ENCODE measurements at regions not wholly inside any gene's neighbourhood (a gene's known extent, or its start where the extent isn't known, plus 50 kb on each side); places are given as distances from the start of the nearest gene placed in this dataset.

- 97 to 100% methylated on average over 3 to 4 of the region's 4 CpGs for WGBS, 2 experiments (ENCODE audit: insufficient coverage in 1 of 2, insufficient read length in 1 of 2)
- Mint-ChIP-seq H3K36me3 (ENCODE audit: low read depth) (no peaks in the 10 kb centered on the region), H3K27ac (no peak overlapping the region), H3K27me3 (ENCODE audit: insufficient read depth) (no peaks in the 10 kb centered on the region), H3K9me3 (no peaks in the 10 kb centered on the region), H3K4me1 (no peaks in the 10 kb centered on the region), H3K4me3 (no peak overlapping the region)
- H3K9me3 ChIP-seq (ENCODE audit: control insufficient read depth, low read length) = no peaks in the 10 kb centered on the region
- H3K36me3 ChIP-seq (ENCODE audit: control insufficient read depth, insufficient read depth, low read length) = no peaks in the 10 kb centered on the region
- no peaks in the 10 kb centered on the region for H3K27me3 ChIP-seq (ENCODE audit: control insufficient read depth, insufficient read depth, low read length, poor library complexity, severe bottlenecking)
- H3K27ac ChIP-seq (ENCODE audit: low read depth, low read length) = no peak overlapping the region
- H3K4me3 ChIP-seq (ENCODE audit: low read length) = no peak overlapping the region
- no peak for DNase-seq
- no peak overlapping the region for H3K9ac ChIP-seq (ENCODE audit: extremely low read depth, low read length, poor library complexity, severe bottlenecking)
- no peaks in the 10 kb centered on the region for H3K4me1 ChIP-seq (ENCODE audit: control insufficient read depth, insufficient read depth, low read length)
- TF ChIP-seq, protein P1, sequence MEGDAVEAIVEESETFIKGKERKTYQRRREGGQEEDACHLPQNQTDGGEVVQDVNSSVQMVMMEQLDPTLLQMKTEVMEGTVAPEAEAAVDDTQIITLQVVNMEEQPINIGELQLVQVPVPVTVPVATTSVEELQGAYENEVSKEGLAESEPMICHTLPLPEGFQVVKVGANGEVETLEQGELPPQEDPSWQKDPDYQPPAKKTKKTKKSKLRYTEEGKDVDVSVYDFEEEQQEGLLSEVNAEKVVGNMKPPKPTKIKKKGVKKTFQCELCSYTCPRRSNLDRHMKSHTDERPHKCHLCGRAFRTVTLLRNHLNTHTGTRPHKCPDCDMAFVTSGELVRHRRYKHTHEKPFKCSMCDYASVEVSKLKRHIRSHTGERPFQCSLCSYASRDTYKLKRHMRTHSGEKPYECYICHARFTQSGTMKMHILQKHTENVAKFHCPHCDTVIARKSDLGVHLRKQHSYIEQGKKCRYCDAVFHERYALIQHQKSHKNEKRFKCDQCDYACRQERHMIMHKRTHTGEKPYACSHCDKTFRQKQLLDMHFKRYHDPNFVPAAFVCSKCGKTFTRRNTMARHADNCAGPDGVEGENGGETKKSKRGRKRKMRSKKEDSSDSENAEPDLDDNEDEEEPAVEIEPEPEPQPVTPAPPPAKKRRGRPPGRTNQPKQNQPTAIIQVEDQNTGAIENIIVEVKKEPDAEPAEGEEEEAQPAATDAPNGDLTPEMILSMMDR (conservative IDR thresholded peaks at IDR 0.05) = no peak
Observed at GRCh38 chr1:68633141-68633919, 136.4 kb upstream of the DEPDC1 start.

DNA sequence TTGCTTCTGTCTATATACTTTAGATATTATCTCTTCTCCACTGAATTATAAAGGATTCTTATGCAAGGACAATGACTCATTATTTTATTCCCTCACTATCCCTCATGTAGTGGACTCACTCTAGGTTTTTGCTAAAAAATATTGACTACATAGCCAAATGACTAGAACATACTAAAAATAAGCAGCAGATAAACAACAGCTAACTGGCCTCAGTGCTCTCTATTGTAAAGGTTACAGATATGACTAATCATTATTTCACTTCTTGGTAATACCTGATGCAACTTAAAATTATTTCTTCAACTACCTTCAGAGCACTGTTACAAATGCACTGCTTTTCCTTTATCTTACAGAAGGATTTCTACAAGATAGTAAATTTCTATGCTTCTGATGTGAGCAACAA lies 147.6 kb upstream of the DEPDC1 start:
- Histone ChIP-seq H3K27me3 (ENCODE audit: control insufficient read depth, insufficient read depth, low read length, poor library complexity, severe bottlenecking) (no peaks in the 10 kb centered on the region), H3K9ac (ENCODE audit: extremely low read depth, low read length, poor library complexity, severe bottlenecking) (no peak overlapping the region), H3K27ac (ENCODE audit: low read depth, low read length) (no peak overlapping the region), H3K4me3 (ENCODE audit: low read length) (no peak overlapping the region), H3K4me1 (ENCODE audit: control insufficient read depth, insufficient read depth, low read length) (no peaks in the 10 kb centered on the region), H3K36me3 (ENCODE audit: control insufficient read depth, insufficient read depth, low read length) (no peaks in the 10 kb centered on the region), H3K9me3 (ENCODE audit: control insufficient read depth, low read length) (no peaks in the 10 kb centered on the region)
- Mint-ChIP-seq H3K9me3 (no peaks in the 10 kb centered on the region), H3K4me1 (no peaks in the 10 kb centered on the region), H3K27me3 (ENCODE audit: insufficient read depth) (no peaks in the 10 kb centered on the region), H3K27ac (no peak overlapping the region), H3K36me3 (ENCODE audit: low read depth) (no peaks in the 10 kb centered on the region), H3K4me3 (no peak overlapping the region)
- DNase-seq = no peak
- TF ChIP-seq, protein P1 (conservative IDR thresholded peaks at IDR 0.05) = no peak

DNA sequence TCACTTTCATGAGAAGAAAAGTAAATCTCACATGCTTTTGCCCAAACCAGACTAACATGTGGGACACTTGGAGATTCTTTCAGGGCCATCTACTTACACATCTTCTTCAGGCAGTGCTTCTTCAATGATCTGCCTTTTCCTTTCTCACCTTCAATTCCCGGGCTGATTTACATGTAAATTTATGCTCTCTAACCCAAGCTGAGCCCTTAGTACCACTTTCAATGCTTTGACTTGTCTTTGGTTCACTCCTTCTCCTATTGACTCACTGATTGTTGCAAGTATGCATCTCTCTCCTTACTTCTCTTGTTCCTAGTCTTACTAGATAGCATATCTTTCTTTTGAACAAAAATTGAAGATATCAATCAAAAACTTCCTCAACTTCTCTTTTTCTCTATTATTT lies 154.2 kb upstream of the DEPDC1 start:
- no peaks in the 10 kb centered on the region for H3K36me3 ChIP-seq (ENCODE audit: control insufficient read depth, insufficient read depth, low read length)
- no peaks in the 10 kb centered on the region for H3K4me1 ChIP-seq (ENCODE audit: control insufficient read depth, insufficient read depth, low read length)
- no peaks in the 10 kb centered on the region for H3K9me3 ChIP-seq (ENCODE audit: control insufficient read depth, low read length)
- H3K27ac ChIP-seq (ENCODE audit: low read depth, low read length) = no peak overlapping the region
- WGBS, 2 experiments (ENCODE audit: insufficient coverage in 1 of 2, insufficient read length in 1 of 2) = 45 to 67% methylated on average over 1 of the region's 1 CpG
- H3K27me3 ChIP-seq (ENCODE audit: control insufficient read depth, insufficient read depth, low read length, poor library complexity, severe bottlenecking) = no peaks in the 10 kb centered on the region
- Mint-ChIP-seq H3K36me3 (ENCODE audit: low read depth) (no peaks in the 10 kb centered on the region), H3K4me1 (no peaks in the 10 kb centered on the region), H3K4me3 (no peak overlapping the region), H3K9me3 (no peaks in the 10 kb centered on the region), H3K27ac (no peak overlapping the region), H3K27me3 (ENCODE audit: insufficient read depth) (no peaks in the 10 kb centered on the region)
- TF ChIP-seq, protein P1 (conservative IDR thresholded peaks at IDR 0.05) = no peak
- H3K9ac ChIP-seq (ENCODE audit: extremely low read depth, low read length, poor library complexity, severe bottlenecking) = no peak overlapping the region
- H3K4me3 ChIP-seq (ENCODE audit: low read length) = no peak overlapping the region
- DNase-seq = no peak

Data from endodermal cell (in vitro differentiated cells).